ENCODE measurements at regions not wholly inside any gene's neighbourhood (a gene's known extent, or its start where the extent isn't known, plus 50 kb on each side); places are given as distances from the start of the nearest gene placed in this dataset.
"Not testable (repeated sequence)": the region's sequence is repeated elsewhere in the genome, so short reads cannot be mapped to it uniquely, and the experiment has no call there.

DNA sequence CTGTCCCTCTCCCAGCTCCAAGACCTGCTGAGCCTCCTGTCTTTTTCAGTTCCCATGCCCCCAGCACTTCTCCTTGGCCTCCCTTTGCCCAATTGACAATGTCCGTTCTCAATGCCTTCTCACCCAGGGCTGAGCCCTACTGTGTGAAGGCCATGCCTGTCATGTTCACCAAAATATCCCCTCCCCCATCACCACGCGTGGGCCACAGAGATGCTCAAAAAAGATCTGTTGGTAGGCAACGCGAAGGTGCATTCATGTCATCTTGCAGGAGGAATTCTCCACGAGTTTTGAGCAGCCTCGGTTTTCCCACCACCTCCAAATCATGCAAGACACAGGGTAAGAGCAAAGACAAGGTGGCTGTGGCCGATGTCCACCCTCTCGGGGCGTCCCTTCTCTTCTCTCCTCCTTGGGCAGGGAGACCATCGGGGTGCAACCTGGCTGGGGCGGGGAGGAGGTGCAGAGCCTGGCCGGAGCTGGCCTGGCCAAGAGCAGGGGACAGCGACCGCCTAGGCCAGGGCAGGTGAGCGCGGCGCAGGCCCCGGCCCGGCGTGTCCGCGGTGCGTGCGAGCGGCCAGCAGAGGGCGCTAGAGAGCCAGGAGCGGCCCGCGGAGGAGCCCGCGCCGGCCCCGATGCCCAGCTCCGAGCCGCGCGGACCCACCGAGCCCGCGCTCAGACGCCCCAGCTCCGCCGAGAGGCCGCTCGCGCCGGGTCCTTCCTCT lies 56.3 kb upstream of the KRTAP5-11 start:
- DNase-seq: peak; percentile 28

DNA sequence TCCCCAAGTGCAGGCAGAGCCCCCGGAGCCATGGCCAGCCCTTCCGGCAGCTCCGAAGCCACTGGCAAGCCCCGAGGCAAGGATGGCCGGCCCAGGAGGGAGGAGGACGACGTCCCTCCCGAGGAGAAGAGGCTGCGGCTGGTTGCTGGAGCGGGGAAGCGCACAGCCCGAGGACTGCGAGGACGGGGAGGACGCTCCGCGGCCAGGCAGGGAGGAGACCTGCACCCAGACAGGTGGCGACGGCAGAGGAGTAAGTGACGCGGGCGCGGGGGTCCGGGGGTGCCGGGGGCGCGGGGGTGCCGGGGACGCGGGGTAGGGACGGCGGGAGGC lies 56.8 kb upstream of the KRTAP5-11 start:
- not testable (repeated sequence) for DNase-seq

DNA sequence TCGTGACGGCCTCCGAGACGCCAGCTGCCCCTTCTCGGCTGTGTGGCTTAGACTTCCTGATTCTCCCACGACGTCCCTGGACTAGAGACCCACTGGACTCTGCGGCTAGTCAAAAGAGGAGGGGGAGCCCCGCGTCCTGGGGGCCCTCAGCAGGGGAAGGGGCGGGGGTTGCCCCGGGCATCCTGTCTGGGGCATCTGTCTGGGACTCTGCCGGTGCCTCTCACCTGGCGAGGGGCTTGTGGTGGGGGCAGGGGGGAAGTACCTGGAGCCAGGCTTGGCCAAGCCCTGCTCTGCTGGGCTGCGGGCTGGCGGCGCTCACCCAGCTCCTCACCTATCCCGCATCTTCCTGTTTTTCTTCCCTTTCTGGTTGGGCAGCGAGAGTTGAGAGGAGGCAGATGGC lies 57.2 kb upstream of the KRTAP5-11 start:
- DNase-seq: not testable (repeated sequence)

DNA sequence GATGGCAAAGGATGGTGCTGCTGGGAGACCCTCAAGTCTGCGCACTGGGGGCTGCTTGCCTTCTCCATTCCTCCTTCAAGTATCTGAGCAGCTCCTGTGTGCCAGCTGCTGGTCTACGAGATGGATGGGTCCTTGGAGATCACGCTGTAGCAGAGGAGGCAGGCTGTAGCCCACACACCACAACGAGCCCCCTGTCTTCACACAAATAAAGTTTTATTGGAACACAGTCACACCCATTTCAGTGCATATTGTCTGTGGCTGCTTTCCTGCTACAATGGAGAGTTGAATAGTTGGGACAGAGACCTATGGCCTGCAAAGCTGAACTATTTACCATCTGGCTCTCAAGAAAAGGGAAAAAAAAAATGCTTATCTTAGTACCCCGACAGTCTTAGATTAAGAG lies 64.4 kb upstream of the KRTAP5-11 start:
- DNase-seq: not testable (repeated sequence)

DNA sequence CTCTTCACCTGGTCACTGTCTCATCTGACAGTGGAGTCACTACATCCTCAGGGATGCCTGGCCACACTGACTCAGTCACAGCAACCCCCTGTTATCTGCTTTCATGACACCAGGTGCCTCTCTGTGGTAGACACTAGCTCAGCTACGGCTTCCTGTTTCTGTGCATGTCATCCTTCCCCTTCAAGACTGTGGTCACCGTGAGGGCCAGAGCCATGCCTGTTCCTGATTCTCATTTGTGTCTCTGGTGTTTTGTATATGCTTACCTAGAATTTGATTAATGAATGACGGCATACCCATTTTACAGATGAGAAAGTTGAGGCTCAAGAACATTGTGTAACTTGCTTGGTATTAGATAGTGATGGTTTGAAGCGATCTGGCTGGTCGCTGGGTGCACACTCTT lies 70.3 kb upstream of the KRTAP5-11 start:
- DNase-seq: not testable (repeated sequence)

DNA sequence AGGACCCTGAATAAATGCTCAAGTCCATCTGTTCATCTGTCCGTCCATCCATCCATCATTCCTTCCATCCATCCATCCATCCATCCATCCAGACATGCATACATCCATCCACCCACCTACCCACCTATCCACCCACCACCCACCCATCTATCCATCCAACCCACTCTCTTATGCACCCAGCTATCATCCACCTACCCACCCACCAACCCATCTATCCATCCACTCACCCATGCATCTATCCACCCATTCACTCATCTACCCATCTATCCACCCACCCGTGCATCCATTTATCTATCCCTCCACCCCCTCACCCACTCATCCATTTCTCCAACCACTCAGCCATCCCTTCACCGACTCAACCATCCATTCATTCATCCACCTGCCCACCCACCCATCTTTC lies 71.7 kb upstream of the KRTAP5-11 start:
- not testable (repeated sequence) for DNase-seq

DNA sequence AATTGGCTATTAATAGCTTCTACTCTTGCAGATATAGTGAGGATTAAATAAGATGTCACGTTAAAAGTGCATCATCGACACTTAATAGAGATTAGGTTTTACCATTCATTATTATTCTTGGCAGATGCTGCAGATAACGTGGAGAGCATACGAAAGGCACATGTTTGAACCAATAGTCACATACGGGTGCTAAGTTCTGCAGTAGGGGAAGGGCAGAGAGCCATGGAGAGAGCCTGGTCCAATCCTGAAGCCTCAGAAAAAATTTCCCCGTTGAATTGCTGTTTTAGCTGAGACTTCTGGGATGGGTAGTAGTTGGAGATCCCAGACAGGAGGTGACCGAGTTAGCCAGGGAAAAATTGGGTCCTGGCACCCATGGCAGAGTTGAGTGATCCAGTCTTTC lies 72.4 kb upstream of the KRTAP5-11 start:
- not testable (repeated sequence) for DNase-seq

DNA sequence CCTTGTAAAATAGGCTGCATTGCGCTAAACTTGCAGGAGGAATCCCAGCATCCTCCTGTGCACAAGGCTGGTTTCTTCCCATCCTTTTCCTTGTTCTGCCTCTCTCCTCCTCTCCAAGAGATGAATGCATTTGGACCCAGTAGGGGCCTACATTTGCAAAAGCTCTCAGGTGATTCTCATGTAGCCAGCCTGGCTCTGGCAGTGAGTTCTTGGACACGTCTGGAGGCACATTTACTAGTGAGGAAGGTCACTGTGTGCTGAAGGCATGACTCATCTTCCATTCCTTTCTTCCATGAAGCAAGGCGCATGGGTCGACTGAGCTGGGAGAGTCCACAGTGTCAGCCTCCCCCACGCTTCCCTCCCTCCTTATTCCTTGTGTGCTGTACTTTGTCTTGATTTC lies 73.8 kb upstream of the KRTAP5-11 start:
- DNase-seq: peak; percentile 1

DNA sequence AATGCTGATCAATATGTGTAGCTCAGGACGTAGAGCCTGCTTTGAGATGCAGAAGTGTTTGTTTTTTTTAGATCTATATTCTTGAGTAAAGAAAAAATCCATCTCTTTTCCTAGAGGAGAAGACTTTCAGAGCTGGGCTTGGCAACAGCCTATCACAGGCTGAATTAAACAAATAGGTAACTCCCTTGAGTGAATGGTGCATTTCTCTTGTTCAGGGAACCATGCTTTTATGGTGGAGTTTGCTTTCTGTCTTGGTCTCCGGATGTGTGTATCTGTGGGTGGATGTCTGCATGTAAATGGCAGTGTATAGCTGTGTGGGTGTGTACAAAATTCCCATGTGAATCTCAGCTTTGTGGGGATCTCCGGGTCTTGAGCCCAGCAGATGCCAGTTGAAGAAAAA lies 82.3 kb upstream of the KRTAP5-11 start:
- not testable (repeated sequence) for DNase-seq

DNA sequence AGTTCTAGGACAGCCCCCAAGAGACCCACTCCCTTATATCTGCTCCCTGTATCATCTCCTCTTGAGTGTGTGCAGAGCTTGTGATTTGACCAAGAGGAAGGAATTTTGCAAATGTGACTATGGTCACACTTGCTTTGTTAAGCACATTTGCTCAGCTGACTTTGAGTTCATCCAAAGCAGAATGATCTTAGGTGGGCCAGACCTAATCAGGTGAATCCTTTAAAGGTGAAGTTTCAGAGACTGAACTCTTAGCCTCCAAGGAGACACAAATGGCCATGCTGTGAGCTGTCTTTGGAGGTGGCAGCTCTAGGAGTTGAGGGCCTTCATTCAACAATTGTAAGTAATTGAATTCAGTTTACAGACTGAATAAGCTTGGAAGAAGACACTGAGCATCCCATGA lies 115.4 kb upstream of the KRTAP5-11 start:
- not testable (repeated sequence) for DNase-seq

DNA sequence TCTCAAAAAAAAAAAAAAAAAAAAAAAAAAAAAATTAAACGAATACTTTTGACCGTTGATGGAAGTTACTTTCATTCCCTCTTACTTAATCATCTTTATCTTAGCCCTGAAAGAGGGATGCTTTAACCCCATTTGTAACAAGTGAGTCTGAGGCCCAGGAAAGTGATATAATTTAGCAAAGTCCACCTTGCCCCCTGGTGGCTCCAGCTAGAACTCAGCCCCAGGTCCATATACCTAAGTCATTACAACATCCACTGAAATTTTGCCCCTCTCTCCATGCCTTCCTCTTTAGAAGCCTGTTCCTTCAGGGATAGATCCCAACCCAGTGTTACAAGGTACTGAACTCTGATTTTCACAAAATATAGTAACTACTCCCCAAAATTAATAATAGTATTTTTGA lies 116.3 kb upstream of the KRTAP5-11 start:
- not testable (repeated sequence) for DNase-seq

DNA sequence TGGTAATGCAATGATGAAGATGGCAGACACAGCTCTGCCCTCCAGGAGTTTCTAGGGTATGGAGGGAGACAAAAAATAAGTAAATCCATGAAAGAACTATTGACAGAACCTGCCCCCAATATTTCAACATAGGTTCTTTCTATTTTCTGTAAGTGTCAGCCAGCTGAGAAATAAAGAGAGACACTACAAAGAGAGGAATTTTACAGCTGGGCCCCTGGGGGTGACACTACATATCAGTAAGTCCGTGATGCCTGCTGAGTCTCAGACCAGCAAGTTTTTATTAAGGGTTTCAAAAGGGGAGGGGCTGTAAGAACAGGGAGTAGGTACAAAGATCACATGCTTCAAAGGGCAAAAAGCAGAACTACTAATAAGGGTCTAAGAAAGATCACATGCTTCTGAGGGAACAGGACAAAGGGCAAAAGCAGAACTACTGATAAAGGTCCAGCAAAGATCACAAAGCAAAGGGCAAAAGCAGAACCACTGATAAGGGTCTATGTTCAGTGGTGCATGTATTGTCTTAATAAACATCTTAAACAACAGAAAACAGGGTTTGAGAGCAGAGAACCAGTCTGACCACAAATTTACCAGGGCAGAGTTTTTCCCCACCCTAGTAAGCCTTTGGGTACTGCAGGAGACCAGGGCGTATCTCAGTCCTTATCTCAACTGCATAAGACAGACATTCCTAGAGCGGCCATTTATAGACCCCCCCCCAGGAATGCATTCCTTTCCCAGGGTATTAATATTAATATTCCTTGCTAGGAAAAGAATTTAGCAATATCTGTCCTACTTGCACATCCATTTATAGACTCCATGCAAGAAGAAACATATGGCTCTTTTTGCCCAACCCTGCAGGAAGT lies 119.0 kb upstream of the KRTAP5-11 start:
- not testable (repeated sequence) for DNase-seq

DNA sequence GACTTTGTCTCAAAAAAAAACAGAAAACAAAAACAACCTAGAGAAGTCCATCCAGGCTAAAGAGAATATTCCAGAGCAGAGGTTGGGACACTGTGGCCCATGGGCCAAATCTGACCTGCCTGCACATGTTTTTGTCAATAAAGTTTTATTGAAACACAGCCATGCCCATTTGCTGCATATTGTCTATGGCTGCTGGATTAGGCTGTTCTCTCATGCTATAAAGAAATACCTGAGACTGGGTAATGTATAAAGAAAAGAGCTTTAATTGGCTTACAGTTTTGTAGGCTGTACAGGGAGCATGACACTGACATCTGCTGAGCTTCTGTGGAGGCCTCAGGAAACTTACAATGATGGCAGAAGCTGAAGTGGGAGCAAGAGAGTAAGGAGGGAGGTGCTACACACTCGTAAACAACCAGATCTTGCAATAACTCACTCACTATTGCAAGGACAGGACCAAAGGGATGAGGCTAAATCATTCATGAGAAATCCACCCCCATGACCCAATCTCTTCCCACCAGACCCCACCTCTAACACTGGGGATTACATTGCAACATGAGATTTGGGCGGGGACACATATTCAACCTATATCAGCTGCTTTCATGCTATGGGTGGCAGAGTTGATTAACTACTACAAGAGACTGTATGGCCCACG lies 122.5 kb upstream of the KRTAP5-11 start:
- not testable (repeated sequence) for DNase-seq

DNA sequence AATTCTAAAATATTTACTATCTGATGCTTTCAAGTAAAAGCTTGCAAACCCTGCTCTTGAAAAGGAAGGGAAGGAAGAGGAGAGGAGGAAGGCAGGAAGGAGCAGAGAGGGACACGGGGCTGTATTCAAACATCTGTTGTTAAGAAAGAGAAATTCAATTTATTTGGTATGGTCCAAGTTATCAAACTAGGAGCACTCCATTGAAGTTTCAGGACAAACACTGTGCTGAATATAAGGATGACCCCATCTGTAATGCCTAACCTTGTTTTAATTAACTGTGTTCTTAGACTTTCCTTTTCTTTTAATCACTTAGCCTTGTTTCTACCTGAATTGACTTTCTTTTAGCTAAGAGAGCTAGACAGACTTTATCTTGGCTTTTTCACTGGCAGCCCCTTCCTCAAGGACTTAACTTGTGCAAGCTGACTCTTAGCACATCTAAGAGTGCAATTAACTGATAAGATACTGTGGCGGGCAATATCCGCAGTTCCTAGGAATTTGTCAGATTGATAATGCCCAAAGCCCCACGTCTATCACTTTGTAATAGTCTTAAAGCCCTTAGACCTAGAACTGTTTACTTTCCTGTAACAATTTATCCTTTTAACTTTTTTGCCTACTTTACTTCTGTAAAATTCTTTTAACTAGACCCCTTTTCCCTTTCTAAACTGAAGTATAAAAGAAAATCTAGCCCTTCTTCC lies 123.2 kb upstream of the KRTAP5-11 start:
- not testable (repeated sequence) for DNase-seq

DNA sequence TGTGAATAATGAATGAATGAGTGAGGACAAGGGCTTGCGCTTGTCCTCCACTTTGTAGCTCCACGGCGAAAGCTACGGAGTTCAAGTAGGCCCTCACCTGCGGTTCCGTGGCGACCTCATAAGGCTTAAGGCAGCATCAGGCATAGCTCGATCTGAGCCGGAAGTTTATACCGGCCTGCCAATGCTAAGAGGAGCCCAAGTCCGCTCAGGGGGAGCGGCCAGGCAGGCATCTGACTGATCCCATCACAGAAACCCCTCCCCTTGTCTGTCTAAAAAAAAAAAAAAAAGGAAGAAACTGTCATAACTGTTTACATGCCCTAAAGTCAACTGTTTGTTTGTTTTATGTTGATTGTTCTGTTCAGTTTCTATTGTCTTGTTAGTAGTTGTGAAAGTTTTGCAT lies 124.4 kb upstream of the KRTAP5-11 start:
- DNase-seq: not testable (repeated sequence)

DNA sequence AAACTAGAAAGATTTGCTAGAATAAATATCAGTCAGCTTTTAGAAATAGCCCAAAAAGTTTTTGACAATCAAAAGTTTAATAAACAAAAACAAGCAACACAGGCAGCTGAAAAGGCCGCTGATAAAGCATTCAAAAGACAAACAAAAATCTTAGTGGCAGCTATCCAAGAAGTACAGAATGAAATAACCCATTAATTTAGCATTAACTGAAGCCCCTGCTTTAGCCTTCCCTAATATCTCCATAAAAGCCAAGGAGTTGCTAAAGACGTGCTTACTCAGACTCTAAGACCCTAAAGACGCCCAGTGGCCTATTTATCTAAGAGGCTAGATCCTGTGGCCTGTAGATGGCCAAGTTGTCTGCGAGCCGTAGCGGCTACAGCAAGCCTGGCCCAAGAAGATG lies 123.5 kb upstream of the DEFB108B start:
- not testable (repeated sequence) for DNase-seq

DNA sequence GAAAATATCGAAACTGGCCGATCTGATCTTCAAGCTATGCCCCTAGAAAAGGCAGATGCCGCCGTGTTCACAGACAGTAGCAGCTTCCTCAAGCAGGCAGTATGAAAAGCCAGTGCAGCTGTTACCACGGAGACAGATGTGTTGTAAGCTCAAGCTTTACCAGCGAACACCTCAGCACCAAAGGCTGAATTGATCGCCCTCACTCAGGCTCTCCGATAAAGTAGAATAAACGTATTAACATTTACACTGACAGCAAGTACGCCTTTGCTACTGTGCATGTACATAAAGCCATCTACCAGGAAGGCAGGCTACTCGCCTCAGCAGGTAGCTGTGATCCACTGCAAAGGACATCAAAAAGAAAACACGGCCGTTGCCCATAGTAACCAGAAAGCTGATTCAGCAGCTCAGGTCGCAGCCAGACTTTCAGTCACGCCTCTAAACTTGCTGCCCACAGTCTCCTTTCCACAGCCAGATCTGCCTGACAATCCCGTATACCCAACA lies 122.8 kb upstream of the DEFB108B start:
- DNase-seq: not testable (repeated sequence)

DNA sequence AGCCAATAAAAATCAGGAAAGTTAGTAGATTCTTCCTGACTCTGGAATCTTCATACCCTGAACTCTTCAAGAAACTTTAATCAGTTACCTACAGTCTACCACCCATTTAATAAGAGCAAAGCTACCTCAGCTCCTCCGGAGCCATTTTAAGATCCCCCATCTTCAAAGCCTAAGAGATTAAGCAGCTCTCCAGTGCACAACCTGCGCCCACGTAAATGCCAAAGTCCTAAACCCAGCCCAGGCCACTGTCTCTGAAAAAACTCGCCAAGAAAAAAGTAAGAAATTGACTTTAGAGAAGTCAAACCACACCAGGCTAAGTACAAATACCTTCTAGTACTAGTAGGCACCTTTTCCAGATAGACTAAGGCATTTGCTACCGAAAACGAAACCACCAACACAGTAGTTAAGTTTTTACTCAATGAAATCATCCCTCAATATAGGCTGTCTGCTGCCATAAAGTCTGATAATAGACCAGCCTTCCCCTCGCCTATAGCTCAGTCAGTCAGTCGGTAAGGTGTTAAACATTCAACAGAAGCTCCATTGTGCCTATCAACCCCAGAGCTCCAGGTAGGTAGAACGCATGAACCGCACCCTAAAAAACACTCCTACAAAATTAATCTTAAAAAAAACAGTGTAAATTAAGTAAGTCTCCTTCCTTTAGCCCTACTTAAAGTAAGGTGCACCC lies 122.2 kb upstream of the DEFB108B start:
- not testable (repeated sequence) for DNase-seq

DNA sequence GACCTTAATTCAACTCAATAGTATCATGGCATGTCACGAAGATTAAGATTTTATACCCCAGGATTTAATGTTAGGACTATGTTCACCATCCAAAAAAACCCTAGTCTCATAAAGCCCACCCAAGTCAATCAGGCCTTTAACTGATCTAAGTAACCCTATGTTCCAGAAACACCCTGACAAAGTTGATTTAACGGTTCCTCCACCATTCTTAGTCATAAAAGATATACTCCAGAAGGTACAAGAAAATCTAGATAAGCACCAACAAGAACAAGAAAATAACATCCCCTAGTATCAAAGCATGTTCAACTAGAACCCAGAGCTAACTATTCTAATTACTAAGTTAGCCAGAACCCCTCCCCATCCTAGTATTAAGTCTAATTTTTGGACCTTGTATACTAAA lies 120.7 kb upstream of the DEFB108B start:
- DNase-seq: not testable (repeated sequence)

DNA sequence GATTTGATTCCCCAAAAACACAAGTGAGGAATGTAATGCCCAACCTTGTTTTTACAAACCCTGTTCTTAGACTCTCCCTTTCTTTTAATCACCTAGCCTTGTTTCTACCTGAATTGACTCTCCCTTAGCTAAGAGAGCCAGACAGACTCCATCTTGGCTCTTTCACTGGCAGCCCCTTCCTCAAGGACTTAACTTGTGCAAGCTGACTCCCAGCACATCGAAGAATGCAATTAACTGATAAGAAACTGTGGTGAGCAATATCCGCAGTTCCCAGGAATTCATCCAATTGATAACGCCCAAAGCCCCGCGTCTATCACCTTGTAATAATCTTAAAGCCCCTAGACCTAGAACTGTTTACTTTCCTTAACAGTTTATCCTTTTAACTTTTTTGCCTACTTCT lies 120.2 kb upstream of the DEFB108B start:
- DNase-seq: not testable (repeated sequence)

DNA sequence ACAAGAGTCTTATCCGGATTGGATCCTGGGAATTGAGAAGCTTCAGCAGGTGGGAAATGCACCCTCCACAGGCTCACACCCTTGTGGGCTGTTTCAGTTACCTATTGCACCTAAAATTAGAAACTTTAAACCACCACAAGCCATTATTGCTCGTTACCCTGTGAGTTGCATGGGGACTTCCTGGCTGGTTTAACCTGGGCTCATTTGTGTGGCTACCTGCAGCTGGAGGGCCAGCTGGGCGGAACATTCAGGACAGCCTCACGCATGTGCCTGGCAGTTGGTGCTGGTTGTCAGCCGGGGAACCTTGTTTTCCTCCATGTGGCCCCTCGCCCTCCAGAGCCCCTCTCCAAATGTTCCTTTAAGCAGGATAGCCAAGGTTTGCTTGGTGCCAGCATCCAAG lies 118.5 kb upstream of the DEFB108B start:
- DNase-seq: not testable (repeated sequence)

DNA sequence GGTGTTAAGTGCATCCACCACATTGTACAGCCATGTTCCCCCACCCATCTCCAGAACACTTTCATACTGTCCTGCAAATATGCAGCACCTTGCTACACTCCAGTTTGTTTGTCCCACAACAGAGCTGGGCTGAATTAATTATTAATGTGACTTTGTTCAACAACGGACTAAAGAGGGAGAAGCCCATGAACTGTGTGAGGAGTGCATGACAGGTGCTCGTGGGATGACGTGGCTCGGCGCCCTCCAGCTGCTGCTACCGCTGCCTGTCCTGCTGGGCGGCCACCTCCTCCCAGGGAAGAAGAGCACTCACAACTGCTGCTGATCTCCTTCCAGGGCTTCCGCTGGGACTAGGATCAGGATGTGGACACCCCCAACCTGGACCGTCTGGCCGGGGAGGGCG lies 111.2 kb upstream of the DEFB108B start:
- DNase-seq: not testable (repeated sequence)

Measured in NCI-H226 (cell line).